ENCODE measurements at regions not wholly inside any gene's neighbourhood (a gene's known extent, or its start where the extent isn't known, plus 50 kb on each side); places are given as distances from the start of the nearest gene placed in this dataset.

DNA sequence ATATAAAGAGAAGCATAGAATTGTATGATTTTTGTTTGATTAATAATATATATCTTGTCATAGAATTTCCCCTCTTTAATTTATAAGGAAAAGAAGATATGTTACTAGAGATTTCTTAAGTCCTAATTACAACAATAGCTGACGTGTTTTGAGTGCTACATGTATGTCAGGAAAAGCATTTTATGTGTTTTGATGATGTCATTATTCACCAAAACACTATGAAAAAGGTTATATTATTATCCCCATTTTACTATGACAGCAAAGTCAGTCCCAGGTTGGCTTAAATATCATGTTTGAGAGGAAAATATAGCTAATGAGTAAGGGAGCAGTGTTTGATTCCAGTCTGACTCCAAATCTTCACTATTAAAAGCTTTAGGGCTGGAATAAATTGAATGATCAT is 428.4 kb upstream of the GOLIM4 start:
- TF ChIP-seq, protein P1, sequence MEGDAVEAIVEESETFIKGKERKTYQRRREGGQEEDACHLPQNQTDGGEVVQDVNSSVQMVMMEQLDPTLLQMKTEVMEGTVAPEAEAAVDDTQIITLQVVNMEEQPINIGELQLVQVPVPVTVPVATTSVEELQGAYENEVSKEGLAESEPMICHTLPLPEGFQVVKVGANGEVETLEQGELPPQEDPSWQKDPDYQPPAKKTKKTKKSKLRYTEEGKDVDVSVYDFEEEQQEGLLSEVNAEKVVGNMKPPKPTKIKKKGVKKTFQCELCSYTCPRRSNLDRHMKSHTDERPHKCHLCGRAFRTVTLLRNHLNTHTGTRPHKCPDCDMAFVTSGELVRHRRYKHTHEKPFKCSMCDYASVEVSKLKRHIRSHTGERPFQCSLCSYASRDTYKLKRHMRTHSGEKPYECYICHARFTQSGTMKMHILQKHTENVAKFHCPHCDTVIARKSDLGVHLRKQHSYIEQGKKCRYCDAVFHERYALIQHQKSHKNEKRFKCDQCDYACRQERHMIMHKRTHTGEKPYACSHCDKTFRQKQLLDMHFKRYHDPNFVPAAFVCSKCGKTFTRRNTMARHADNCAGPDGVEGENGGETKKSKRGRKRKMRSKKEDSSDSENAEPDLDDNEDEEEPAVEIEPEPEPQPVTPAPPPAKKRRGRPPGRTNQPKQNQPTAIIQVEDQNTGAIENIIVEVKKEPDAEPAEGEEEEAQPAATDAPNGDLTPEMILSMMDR (conservative IDR thresholded peaks at IDR 0.05; ENCODE audit: low read depth, low read length): no peak
- no peak for DNase-seq (ENCODE audit: low read depth)
- no peak overlapping the region for H3K4me3 ChIP-seq (ENCODE audit: low read depth, low read length)

DNA sequence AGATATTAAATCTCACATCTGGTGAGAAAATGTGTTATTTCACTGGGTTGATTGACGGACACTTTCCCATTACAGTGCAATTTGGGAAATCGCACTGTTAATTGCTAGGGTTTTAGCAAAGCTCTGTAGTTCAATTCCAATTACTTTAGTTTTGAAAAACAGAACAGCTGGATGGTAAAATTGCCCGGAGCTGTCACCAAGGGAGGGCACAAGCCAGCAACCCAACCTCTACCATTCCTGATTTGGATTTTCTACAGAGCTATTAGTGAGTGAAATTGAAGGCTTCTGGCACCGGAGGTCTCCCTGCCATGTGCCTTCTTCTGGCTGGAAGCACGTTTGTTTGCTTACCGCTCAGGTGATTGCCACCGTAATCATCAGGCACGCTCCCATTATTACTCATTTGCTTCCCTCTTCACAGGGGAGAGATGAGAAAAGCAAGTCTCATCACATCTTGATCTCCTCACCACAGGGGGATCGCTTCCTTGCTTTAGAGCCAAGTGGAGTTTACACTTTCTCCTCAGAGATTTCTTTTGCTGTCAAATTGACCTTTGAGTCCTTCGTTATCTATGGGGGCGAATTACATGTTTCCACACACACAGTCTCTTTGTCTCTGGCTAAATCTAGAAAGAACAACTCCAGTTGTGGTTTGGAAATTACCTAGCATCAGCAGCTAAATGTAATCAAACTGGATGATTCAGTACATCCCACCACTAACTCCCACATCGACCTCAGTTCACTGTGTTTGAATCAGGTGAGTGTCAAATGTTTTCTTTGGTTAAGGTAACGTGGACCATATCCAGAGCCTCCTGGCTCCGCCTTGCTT is 421.7 kb upstream of the GOLIM4 start:
- DNase-seq (ENCODE audit: low read depth): no peak
- TF ChIP-seq, protein P1 (conservative IDR thresholded peaks at IDR 0.05; ENCODE audit: low read depth, low read length): no peak
- no peak overlapping the region for H3K4me3 ChIP-seq (ENCODE audit: low read depth, low read length)

DNA sequence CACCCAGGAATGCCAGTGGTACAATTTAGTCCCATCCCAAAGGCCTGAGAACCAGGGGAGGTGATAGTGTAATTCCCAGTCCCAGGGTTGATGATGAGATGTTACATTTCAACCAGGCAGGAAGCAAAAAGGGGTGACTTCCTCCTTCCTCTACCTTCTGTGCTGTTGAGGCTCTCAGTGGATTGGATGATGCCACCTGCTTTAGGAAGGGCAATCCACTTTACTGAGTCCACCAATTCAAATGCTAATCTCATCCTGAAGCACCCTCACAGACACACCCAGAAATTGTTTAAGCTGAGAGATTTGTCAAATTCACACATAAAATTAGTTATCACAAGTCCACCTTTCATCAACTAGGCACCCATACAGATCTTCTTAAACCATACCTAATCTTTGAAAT is 418.5 kb upstream of the GOLIM4 start:
- H3K4me3 ChIP-seq (ENCODE audit: low read depth, low read length): no peak overlapping the region
- TF ChIP-seq, protein P1 (conservative IDR thresholded peaks at IDR 0.05; ENCODE audit: low read depth, low read length): no peak

DNA sequence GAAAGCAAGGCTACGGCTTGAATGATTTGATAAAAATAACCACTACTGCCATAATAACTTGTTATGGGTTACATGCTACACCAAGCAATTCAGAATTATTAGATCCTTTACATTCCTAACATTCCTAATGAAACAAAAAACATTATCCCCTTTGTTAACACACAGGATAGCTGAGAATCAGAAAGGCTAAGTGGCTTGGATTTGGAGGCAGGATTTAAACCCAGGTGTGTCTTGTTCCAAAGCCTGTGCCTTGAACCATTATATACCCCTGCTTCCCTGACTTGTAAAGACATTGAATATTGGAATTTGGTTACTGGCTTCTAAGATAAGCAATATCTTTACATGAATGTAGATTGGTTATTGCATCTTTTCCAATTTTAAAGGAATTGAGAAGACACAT is 417.1 kb upstream of the GOLIM4 start:
- TF ChIP-seq, protein P1 (conservative IDR thresholded peaks at IDR 0.05; ENCODE audit: low read depth, low read length): no peak
- no peak overlapping the region for H3K4me3 ChIP-seq (ENCODE audit: low read depth, low read length)
- no peak for DNase-seq (ENCODE audit: low read depth)

More for the DNA sequence above, 418.5 kb upstream of the GOLIM4 start:
- no peak for DNase-seq (ENCODE audit: low read depth)

DNA sequence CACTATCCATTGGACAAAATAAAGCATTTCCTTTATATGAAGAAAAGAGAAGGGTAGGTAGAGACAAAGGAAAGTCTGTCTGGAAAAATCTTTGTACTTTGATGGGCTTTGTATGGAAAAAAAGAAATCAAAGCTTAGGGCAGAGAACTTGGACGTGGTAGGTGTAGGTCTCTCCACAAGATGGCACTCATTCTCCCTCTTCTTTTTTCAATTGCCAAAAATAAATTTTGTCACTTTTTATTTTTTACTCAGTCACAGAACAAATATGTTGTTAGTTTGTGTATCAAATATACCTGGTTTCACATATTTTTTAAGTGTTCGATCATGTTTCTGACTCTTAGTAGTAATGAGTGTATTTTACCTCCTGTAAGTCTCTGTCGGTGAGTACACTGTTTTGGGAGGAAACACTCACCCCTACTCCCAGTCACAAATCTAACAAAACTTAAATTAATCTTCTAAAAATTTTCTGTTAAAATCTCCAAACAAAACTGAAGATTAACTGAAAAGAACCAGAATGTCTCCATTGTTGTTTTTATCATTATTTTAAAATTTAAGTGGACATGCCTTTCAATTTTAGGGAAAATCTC is 415.8 kb upstream of the GOLIM4 start:
- TF ChIP-seq, protein P1 (conservative IDR thresholded peaks at IDR 0.05; ENCODE audit: low read depth, low read length): peak; percentile 72
- H3K4me3 ChIP-seq (ENCODE audit: low read depth, low read length): no peak overlapping the region
- peak; percentile 53 for DNase-seq (ENCODE audit: low read depth)

DNA sequence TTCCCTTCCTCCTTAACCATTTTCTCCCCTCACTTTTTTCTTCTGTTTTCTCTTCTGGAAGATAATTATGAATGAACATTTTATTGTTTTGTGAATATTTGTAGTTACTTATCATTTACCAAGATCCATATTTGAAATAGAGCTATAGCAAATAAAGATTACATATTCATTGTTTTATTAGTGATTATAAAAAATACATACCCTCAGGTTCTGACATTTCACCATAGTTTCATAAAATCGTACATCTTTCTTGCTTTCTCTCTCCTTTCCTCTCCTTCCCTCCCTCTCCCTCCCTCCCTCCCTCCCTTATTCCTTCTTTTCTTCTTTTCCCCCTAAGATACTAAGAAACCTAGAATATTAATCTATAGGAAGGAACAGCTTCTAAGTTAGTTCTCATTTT is 410.9 kb upstream of the GOLIM4 start:
- H3K4me3 ChIP-seq (ENCODE audit: low read depth, low read length): no peak overlapping the region
- TF ChIP-seq, protein P1 (conservative IDR thresholded peaks at IDR 0.05; ENCODE audit: low read depth, low read length): no peak
- no peak for DNase-seq (ENCODE audit: low read depth)

DNA sequence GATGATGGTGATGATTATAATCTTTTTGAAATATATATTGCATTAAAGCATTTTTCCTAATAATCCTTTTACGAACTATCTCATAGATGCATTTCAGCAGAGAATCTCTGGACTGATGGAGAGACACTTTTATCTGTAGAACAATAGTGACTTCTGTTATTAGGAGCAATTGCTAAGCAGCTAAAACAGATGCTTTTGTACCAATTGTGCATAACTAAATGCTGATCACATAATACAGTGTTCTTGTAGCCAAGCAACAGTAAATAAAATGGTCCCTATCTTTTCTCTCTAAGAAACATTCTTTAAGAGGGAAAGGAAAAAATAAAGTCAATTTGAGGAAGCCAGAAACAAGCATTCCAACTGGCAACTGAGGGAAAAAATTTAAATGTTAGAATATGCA is 405.8 kb upstream of the GOLIM4 start:
- DNase-seq (ENCODE audit: low read depth): no peak
- TF ChIP-seq, protein P1 (conservative IDR thresholded peaks at IDR 0.05; ENCODE audit: low read depth, low read length): no peak
- H3K4me3 ChIP-seq (ENCODE audit: low read depth, low read length): no peak overlapping the region
